ENCODE measurements at regions not wholly inside any gene's neighbourhood (a gene's known extent, or its start where the extent isn't known, plus 50 kb on each side); places are given as distances from the start of the nearest gene placed in this dataset.

- WGBS, 2 donors = 83 to 85% methylated on average over 7 of the region's 7 CpGs
- DNase-seq = no peak
- Histone ChIP-seq H3K4me3 (no peak overlapping the region), H3K27ac (no peak overlapping the region), H3K4me1 (peaks cover 0 to 3% (median 0%) of the 10 kb centered on the region in 9 donors), H3K27me3 (no peaks in the 10 kb centered on the region), H3K9me3 (peaks cover 0 to 1% (median 0%) of the 10 kb centered on the region in 11 donors), H3K36me3 (no peaks in the 10 kb centered on the region)
- ATAC-seq = no peak
- intact Hi-C loops (cut with DNase I) = no loop called here
- no peak for TF ChIP-seq CTCF (IDR thresholded peaks at IDR 0.05)
Measured at GRCh38 chr3:139201446-139202225, 142.2 kb upstream of the MRPS22 start.

GRCh38 chr3:139202226-139202958 is 141.4 kb upstream of the MRPS22 start:
- H3K27ac ChIP-seq = no peak overlapping the region
- H3K4me3 ChIP-seq = no peak overlapping the region
- WGBS, 2 donors = 32% methylated on average over 5 of the region's 5 CpGs
- H3K9me3 ChIP-seq = no peaks in the 10 kb centered on the region
- H3K27me3 ChIP-seq = no peaks in the 10 kb centered on the region
- H3K36me3 ChIP-seq = no peaks in the 10 kb centered on the region
- TF ChIP-seq CTCF (IDR thresholded peaks at IDR 0.05) = peak in 5 of 9 donors; percentile 12 to 32 (median 26)
- peaks cover 0 to 3% (median 0%) of the 10 kb centered on the region in 9 donors for H3K4me1 ChIP-seq
- DNase-seq (peak in 1 of 2 donors; percentile 20), ATAC-seq (peak; percentile 42 to 79 (median 57))
- intact Hi-C loops (cut with DNase I) = no loop called here

- intact Hi-C loops (cut with DNase I) = no loop called here
- no peak overlapping the region for H3K27ac ChIP-seq
- ATAC-seq (no peak), DNase-seq (no peak)
- H3K27me3 ChIP-seq = no peaks in the 10 kb centered on the region
- TF ChIP-seq CTCF (IDR thresholded peaks at IDR 0.05) = no peak
- H3K4me1 ChIP-seq = peaks cover 0 to 3% (median 0%) of the 10 kb centered on the region in 9 donors
- H3K36me3 ChIP-seq = no peaks in the 10 kb centered on the region
- no peak overlapping the region for H3K4me3 ChIP-seq
- H3K9me3 ChIP-seq = no peaks in the 10 kb centered on the region
- WGBS, 2 donors = 54 to 56% methylated on average over 1 of the region's 1 CpG
Measured at GRCh38 chr3:139202959-139203349, 140.9 kb upstream of the MRPS22 start.

- intact Hi-C loops (cut with DNase I) = no loop called here
- no peak for TF ChIP-seq CTCF (IDR thresholded peaks at IDR 0.05)
- H3K4me1 ChIP-seq = peaks cover 0 to 3% (median 0%) of the 10 kb centered on the region in 9 donors
- H3K4me3 ChIP-seq = no peak overlapping the region
- H3K27ac ChIP-seq = no peak overlapping the region
- ATAC-seq = no peak
- no peaks in the 10 kb centered on the region for H3K9me3 ChIP-seq
- no peaks in the 10 kb centered on the region for H3K27me3 ChIP-seq
- no peaks in the 10 kb centered on the region for H3K36me3 ChIP-seq
- no peak for DNase-seq
- WGBS, 2 donors = 91 to 93% methylated on average over 2 of the region's 2 CpGs
Measured at GRCh38 chr3:139203752-139204151, 140.1 kb upstream of the MRPS22 start.
